H9 (cell line): ENCODE measurements at regions not wholly inside any gene's neighbourhood (a gene's known extent, or its start where the extent isn't known, plus 50 kb on each side); places are given as distances from the start of the nearest gene placed in this dataset.

Source experiments
- DNase-seq: peaks from one replicate; pipeline ENCODE4 v3.0.0-alpha.2; 2017
- H2AFZ ChIP-seq: one replicate; pipeline ENCODE4 v1.6.1; 2013; ENCODE audit warnings: mild to moderate bottlenecking, low read length, control low read depth, moderate library complexity
- H2AK5ac ChIP-seq: 2 replicates; pipeline ENCODE4 v1.6.1; 2013; ENCODE audit warnings: low read length, control low read depth, mixed read lengths; ENCODE audit not compliant: insufficient read length
- H2BK120ac ChIP-seq: one replicate; pipeline ENCODE4 v1.6.1; 2013; ENCODE audit warnings: low read depth, mild to moderate bottlenecking, low read length, control low read depth, inconsistent platforms; ENCODE audit not compliant: poor library complexity, severe bottlenecking
- H2BK12ac ChIP-seq: 2 replicates; pipeline ENCODE4 v1.6.1; 2013; ENCODE audit warnings: low read length, control low read depth, mixed read lengths, low read depth; ENCODE audit not compliant: insufficient read length
- H2BK15ac ChIP-seq: 2 replicates; pipeline ENCODE4 v1.6.1; 2013; ENCODE audit warnings: low read depth, low read length, control low read depth
- H2BK20ac ChIP-seq: one replicate; pipeline ENCODE4 v1.6.1; 2013; ENCODE audit warnings: low read depth, mild to moderate bottlenecking, low read length, control low read depth, inconsistent platforms; ENCODE audit not compliant: poor library complexity, severe bottlenecking
- H2BK5ac ChIP-seq: 2 replicates; pipeline ENCODE4 v1.6.1; 2013; ENCODE audit warnings: low read length, control low read depth, mixed read lengths; ENCODE audit not compliant: insufficient read length
- H3K14ac ChIP-seq: 2 replicates; pipeline ENCODE4 v1.6.1; 2013; ENCODE audit warnings: low read length, control low read depth; ENCODE audit not compliant: insufficient read depth
- H3K18ac ChIP-seq: 2 replicates; pipeline ENCODE4 v1.6.1; 2013; ENCODE audit warnings: low read depth, mild to moderate bottlenecking, mixed read lengths, low read length, control low read depth; ENCODE audit not compliant: insufficient read length
- H3K23ac ChIP-seq: 2 replicates; pipeline ENCODE4 v1.6.1; 2013; ENCODE audit warnings: low read length, control low read depth, mixed read lengths, low read depth; ENCODE audit not compliant: insufficient read length
- H3K23me2 ChIP-seq: 2 replicates; pipeline ENCODE4 v1.6.1; 2013; ENCODE audit warnings: low read depth, mild to moderate bottlenecking, mixed read lengths, low read length, control low read depth; ENCODE audit not compliant: insufficient read length, poor library complexity, severe bottlenecking
- H3K27ac ChIP-seq: 2 replicates; pipeline ENCODE4 v1.5.1; 2013; ENCODE audit warnings: low read length, control low read depth, mixed read lengths, low read depth; ENCODE audit not compliant: insufficient read length
- H3K27me3 ChIP-seq: 2 replicates; pipeline ENCODE4 v1.6.1; 2013; ENCODE audit warnings: low read length, control low read depth, inconsistent platforms; ENCODE audit not compliant: insufficient read depth
- H3K4ac ChIP-seq: 2 replicates; pipeline ENCODE4 v1.6.1; 2013; ENCODE audit warnings: low read depth, mild to moderate bottlenecking, control low read depth, inconsistent platforms, low read length, moderate library complexity
- H3K4me1 ChIP-seq: 2 replicates; pipeline ENCODE4 v1.6.1; 2013; ENCODE audit warnings: low read length, control low read depth, inconsistent platforms; ENCODE audit not compliant: insufficient read depth
- H3K4me2 ChIP-seq: 2 replicates; pipeline ENCODE4 v1.6.1; 2013; ENCODE audit warnings: low read length, control low read depth, mixed read lengths; ENCODE audit not compliant: insufficient read length, insufficient read depth
- H3K56ac ChIP-seq: 2 replicates; pipeline ENCODE4 v1.6.1; 2013; ENCODE audit warnings: low read depth, mild to moderate bottlenecking, mixed read lengths, low read length, control low read depth; ENCODE audit not compliant: insufficient read length
- H3K79me1 ChIP-seq: 2 replicates; pipeline ENCODE4 v1.6.1; 2013; ENCODE audit warnings: low read depth, mild to moderate bottlenecking, moderate library complexity, low read length, control low read depth, inconsistent platforms; ENCODE audit not compliant: insufficient read depth, poor library complexity, severe bottlenecking
- H3K79me2 ChIP-seq: 2 replicates; pipeline ENCODE4 v1.6.1; 2013; ENCODE audit warnings: low read length, control low read depth, inconsistent platforms; ENCODE audit not compliant: insufficient read depth
- H3K9ac ChIP-seq: 2 replicates; pipeline ENCODE4 v1.6.1; 2013; ENCODE audit warnings: low read length, control low read depth, mixed read lengths; ENCODE audit not compliant: insufficient read length; ENCODE audit errors: extremely low read depth
- H3K9me3 ChIP-seq: one replicate; pipeline ENCODE4 v1.6.1; 2013; ENCODE audit warnings: low read depth, low read length, inconsistent platforms; ENCODE audit not compliant: control insufficient read depth
- H3T11ph ChIP-seq: one replicate; pipeline ENCODE4 v1.6.1; 2013; ENCODE audit warnings: mild to moderate bottlenecking, low read length, control low read depth, inconsistent platforms
- H4K20me1 ChIP-seq: one replicate; pipeline ENCODE4 v1.6.1; 2013; ENCODE audit not compliant: control insufficient read depth, insufficient read length, insufficient read depth
- H4K5ac ChIP-seq: 2 replicates; pipeline ENCODE4 v1.6.1; 2013; ENCODE audit warnings: low read depth, mild to moderate bottlenecking, mixed read lengths, low read length, control low read depth; ENCODE audit not compliant: insufficient read length
- H4K8ac ChIP-seq: replicated peaks from 2 replicates; pipeline ENCODE4 v1.6.1; 2013; ENCODE audit warnings: low read length, control low read depth, mixed read lengths, low read depth; ENCODE audit not compliant: insufficient read length
- H4K91ac ChIP-seq: 2 replicates; pipeline ENCODE4 v1.6.1; 2013; ENCODE audit warnings: low read depth, mild to moderate bottlenecking, moderate library complexity, mixed read lengths, low read length, control low read depth; ENCODE audit not compliant: insufficient read length
- H3K27ac Mint-ChIP-seq, 3 experiments: 2 replicates in 2 of 3; 3 replicates in 1 of 3; pipeline ENCODE4 v1.8.0; 2020 to 2021; ENCODE audit warnings: mixed read lengths in 3 of 3, mild to moderate bottlenecking in 1 of 3, moderate library complexity in 1 of 3
- H3K27me3 Mint-ChIP-seq: 2 replicates; pipeline ENCODE4 v1.8.0; 2021; ENCODE audit warnings: low read depth, mild to moderate bottlenecking, moderate library complexity, mixed read lengths
- H3K36me3 Mint-ChIP-seq, 3 experiments: 2 replicates in 2 of 3; 3 replicates in 1 of 3; pipeline ENCODE4 v1.8.0; 2020 to 2021; ENCODE audit warnings: low read depth in 3 of 3, mixed read lengths in 3 of 3; ENCODE audit not compliant: insufficient read depth in 1 of 3
- H3K4me1 Mint-ChIP-seq, 2 experiments: 2 replicates each; pipeline ENCODE4 v1.8.0; 2020; ENCODE audit warnings: mixed read lengths in 2 of 2
- H3K4me3 Mint-ChIP-seq, 2 experiments: 2 replicates in 1 of 2; 3 replicates in 1 of 2; pipeline ENCODE4 v1.8.0; 2020 to 2021; ENCODE audit warnings: mild to moderate bottlenecking in 2 of 2, mixed read lengths in 2 of 2, moderate library complexity in 1 of 2
- H3K9me3 Mint-ChIP-seq, 2 experiments: 2 replicates in 1 of 2; 3 replicates in 1 of 2; pipeline ENCODE4 v1.8.0; 2020; ENCODE audit warnings: mild to moderate bottlenecking in 2 of 2, mixed read lengths in 2 of 2, moderate library complexity in 1 of 2
- CTCF ChIP-seq: fragments of 200-600 bp; sonication (generic); conservative IDR thresholded peaks from 3 replicates; pipeline ENCODE4 v1.8.0; 2021; ENCODE audit warnings: antibody characterized with exemption, mild to moderate bottlenecking
- WGBS: extraction: QIAGEN DNeasy Blood & Tissue Kit; methylation state at CpG from one replicate; pipeline ENCODE4 v1.1.7; 2013; ENCODE audit warnings: missing lambda C conversion rate, low lambda C conversion rate, mixed read lengths; ENCODE audit not compliant: insufficient read length; ENCODE audit errors: extremely low coverage; 5-methylcytosine and 5-hydroxymethylcytosine counted together

GRCh38 chr3:148223266-148223665 is 474.4 kb upstream of the AGTR1 start:
- H3K27me3 ChIP-seq: no peaks in the 10 kb centered on the region
- no peak overlapping the region for H3T11ph ChIP-seq
- no peak overlapping the region for H2AK5ac ChIP-seq
- peaks cover 0 to 3% of the 10 kb centered on the region in 2 experiments; a peak in 1 of 4 replicates for H3K4me1 Mint-ChIP-seq
- H3K27me3 Mint-ChIP-seq: no peaks in the 10 kb centered on the region
- H2BK20ac ChIP-seq: no peak overlapping the region
- no peak overlapping the region for H4K91ac ChIP-seq
- H2BK120ac ChIP-seq: no peak overlapping the region
- H3K4ac ChIP-seq: no peak overlapping the region
- no peak overlapping the region for H2BK12ac ChIP-seq
- no peak overlapping the region for H4K8ac ChIP-seq
- H3K18ac ChIP-seq: no peak overlapping the region
- H3K14ac ChIP-seq: no peak overlapping the region
- no peak overlapping the region for H2BK15ac ChIP-seq
- no peaks in the 10 kb centered on the region for H3K23me2 ChIP-seq
- no peak overlapping the region for H3K4me3 Mint-ChIP-seq
- TF ChIP-seq CTCF: no peak
- H3K79me1 ChIP-seq: no peaks in the 10 kb centered on the region
- H3K27ac Mint-ChIP-seq: no peak overlapping the region
- no peaks in the 10 kb centered on the region for H3K4me1 ChIP-seq
- no peaks in the 10 kb centered on the region for H3K79me2 ChIP-seq
- H3K9me3 ChIP-seq: no peaks in the 10 kb centered on the region
- H2AFZ ChIP-seq: no peak overlapping the region
- no peaks in the 10 kb centered on the region for H3K9me3 Mint-ChIP-seq
- H4K5ac ChIP-seq: no peak overlapping the region
- H2BK5ac ChIP-seq: no peak overlapping the region
- no peak overlapping the region for H3K56ac ChIP-seq
- no peak overlapping the region for H3K4me2 ChIP-seq
- no peak for DNase-seq
- H3K27ac ChIP-seq: no peak overlapping the region
- H3K9ac ChIP-seq: no peak overlapping the region
- H3K36me3 Mint-ChIP-seq: no peaks in the 10 kb centered on the region
- no CpG with 5 or more reads among the region's 2 CpGs for WGBS
- no peak overlapping the region for H3K23ac ChIP-seq
- H4K20me1 ChIP-seq: no peaks in the 10 kb centered on the region
